Common myeloid progenitor, CD34-positive (primary cell): ENCODE measurements at regions not wholly inside any gene's neighbourhood (a gene's known extent, or its start where the extent isn't known, plus 50 kb on each side); places are given as distances from the start of the nearest gene placed in this dataset.
"Not testable (repeated sequence)": the region's sequence is repeated elsewhere in the genome, so short reads cannot be mapped to it uniquely, and the experiment has no call there.

ENCODE experiments used
- CTCF ChIA-PET: fragments of 350-600 bp; sonication (Branson Sonifier 250); formaldehyde crosslinking; loops from one replicate; lab custom pipeline; 2021; ENCODE audit warnings: antibody characterized with exemption; lab: Charles Lee
- POLR2A ChIA-PET: fragments of 350-600 bp; sonication (Branson Sonifier 250); formaldehyde crosslinking; loops from one replicate; lab custom pipeline; 2021; ENCODE audit warnings: antibody characterized with exemption; lab: Charles Lee
- DNase-seq, 3 donors: peaks; one replicate each; pipeline versions ENCODE4 v3.0.0 to v3.0.0-alpha.2; 2013
- H3K27ac ChIP-seq, 2 experiments: 1 replicate in 1 of 2; 2 replicates in 1 of 2; pipeline ENCODE4 v1.7.0; 2013; ENCODE audit warnings: inconsistent platforms in 2 of 2, low read length in 2 of 2, mild to moderate bottlenecking in 2 of 2, low read depth in 1 of 2, moderate library complexity in 1 of 2; ENCODE audit not compliant: severe bottlenecking in 2 of 2, insufficient read depth in 1 of 2, poor library complexity in 1 of 2
- H3K27me3 ChIP-seq, 5 experiments: replicated peaks in 2 of 5; 1 replicate in 3 of 5; 2 replicates in 2 of 5; pipeline versions ENCODE4 v1.6.1 to v1.7.0; 2013; ENCODE audit warnings: low read length in 4 of 5, mild to moderate bottlenecking in 2 of 5, moderate library complexity in 2 of 5, inconsistent platforms in 1 of 5; ENCODE audit not compliant: insufficient read depth in 5 of 5, control insufficient read depth in 4 of 5
- H3K36me3 ChIP-seq, 4 experiments: 1 replicate in 2 of 4; 2 replicates in 2 of 4; pipeline versions ENCODE4 v1.6.1 to v1.7.0; 2013; ENCODE audit warnings: low read length in 3 of 4, control low read depth in 1 of 4, mild to moderate bottlenecking in 1 of 4; ENCODE audit not compliant: control insufficient read depth in 4 of 4, insufficient read depth in 4 of 4
- H3K4me1 ChIP-seq, 4 experiments: 1 replicate in 3 of 4; 2 replicates in 1 of 4; pipeline versions ENCODE4 v1.6.1 to v1.7.1; 2013; ENCODE audit warnings: low read length in 3 of 4, mild to moderate bottlenecking in 3 of 4, control low read depth in 1 of 4, inconsistent platforms in 1 of 4, moderate library complexity in 1 of 4; ENCODE audit not compliant: control insufficient read depth in 4 of 4, insufficient read depth in 4 of 4; ENCODE audit errors: control extremely low read depth in 1 of 4
- H3K4me3 ChIP-seq, 7 experiments: 1 replicate in 4 of 7; 2 replicates in 3 of 7; pipeline versions ENCODE4 v1.5.1 to v1.7.0; 2013; ENCODE audit warnings: mild to moderate bottlenecking in 7 of 7, low read length in 6 of 7, moderate library complexity in 6 of 7, inconsistent platforms in 2 of 7, low read depth in 2 of 7, control low read depth in 1 of 7; ENCODE audit not compliant: insufficient read depth in 4 of 7, control insufficient read depth in 1 of 7; ENCODE audit errors: extremely low read depth in 1 of 7
- H3K9me3 ChIP-seq, 5 experiments: 1 replicate in 4 of 5; 2 replicates in 1 of 5; pipeline versions ENCODE4 v1.6.1 to v1.7.1; 2013; ENCODE audit warnings: low read length in 4 of 5, mild to moderate bottlenecking in 2 of 5, inconsistent platforms in 1 of 5, low read depth in 1 of 5, moderate library complexity in 1 of 5; ENCODE audit not compliant: control insufficient read depth in 4 of 5, insufficient read depth in 2 of 5; ENCODE audit errors: control extremely low read depth in 1 of 5
- WGBS: methylation state at CpG from one replicate; pipeline ENCODE4 v1.1.5; 2013; ENCODE audit not compliant: insufficient coverage; 5-methylcytosine and 5-hydroxymethylcytosine counted together

DNA sequence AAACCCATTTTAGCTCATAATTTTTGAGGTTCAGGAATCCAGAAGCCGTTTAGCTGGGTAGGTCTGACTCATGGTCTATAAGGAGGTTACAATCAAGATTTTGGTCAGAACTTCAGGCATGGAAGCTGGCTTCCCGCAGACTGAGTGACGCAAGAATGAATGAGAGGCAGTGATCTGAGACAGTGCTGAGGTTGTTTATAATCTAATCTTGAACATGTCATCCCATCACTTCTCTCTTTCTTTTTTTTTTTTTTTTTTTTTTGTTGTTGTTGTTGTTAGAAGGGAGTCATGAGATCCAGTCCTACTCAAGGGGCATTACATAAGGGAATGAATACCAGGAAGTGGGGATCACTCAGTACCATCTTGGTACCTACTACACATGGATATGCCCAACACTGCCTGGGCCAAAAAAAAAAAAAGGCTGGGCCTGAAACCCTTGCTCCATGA lies 217.4 kb downstream of the DLEU7 start:
- H3K9me3 ChIP-seq, result no peaks in the 10 kb centered on the region
- POLR2A ChIA-PET, result no interaction called here
- no peaks in the 10 kb centered on the region for H3K27me3 ChIP-seq
- no peak overlapping the region for H3K4me3 ChIP-seq
- H3K4me1 ChIP-seq, result no peaks in the 10 kb centered on the region
- WGBS, result 100% methylated on average over 1 of the region's 3 CpGs
- no peak overlapping the region for H3K27ac ChIP-seq
- CTCF ChIA-PET, result interaction anchor here (0.6 kb wide), 1 partner anchor 157 kb away, joined by 3 read pairs; no protein-coding TSS in a partner anchor
- DNase-seq, result peak in 2 of 3 donors; percentile 18 to 32
- H3K36me3 ChIP-seq, result no peaks in the 10 kb centered on the region

DNA sequence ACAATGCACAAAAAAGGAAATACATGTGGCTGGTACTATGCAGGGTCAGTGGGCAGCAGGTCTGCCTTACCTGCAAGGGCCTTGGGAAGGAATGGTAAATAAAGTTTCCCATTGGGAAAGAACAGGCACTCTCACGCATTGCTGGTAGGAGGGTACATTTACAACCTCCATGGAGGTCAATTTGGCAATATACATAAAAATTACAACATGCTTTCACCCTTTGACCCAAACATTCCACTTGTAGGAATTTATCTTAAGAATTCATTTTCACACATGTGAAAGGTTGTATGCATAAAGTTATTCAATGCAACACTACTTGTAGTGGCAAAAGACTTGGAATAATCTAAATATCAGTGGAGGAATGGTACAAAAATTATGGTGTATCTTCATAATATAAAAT lies 216.4 kb downstream of the DLEU7 start:
- POLR2A ChIA-PET, result no interaction called here
- WGBS, result 100% methylated on average over 1 of the region's 1 CpG

DNA sequence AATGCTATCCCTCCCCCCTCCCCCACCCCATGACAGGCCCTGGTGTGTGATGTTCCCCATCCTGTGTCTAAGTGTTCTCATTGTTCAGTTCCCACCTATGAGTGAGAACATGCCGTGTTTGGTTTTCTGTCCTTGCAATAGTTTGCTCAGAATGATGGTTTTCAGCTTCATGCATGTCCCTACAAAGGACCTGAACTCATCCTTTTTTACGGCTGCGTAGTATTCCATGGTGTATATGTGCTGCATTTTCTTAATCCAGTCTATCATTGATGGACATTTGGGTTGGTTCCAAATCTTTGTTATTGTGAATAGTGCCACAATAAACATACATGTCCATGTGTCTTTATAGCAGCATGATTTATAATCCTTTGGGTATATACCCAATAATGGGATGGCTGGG lies 215.0 kb downstream of the DLEU7 start:
- DNase-seq, CTCF ChIA-PET, H3K36me3 ChIP-seq, H3K27me3 ChIP-seq, H3K4me1 ChIP-seq, H3K27ac ChIP-seq, H3K4me3 ChIP-seq, H3K9me3 ChIP-seq, POLR2A ChIA-PET: not testable (repeated sequence)
- WGBS, result 86% methylated on average over 1 of the region's 3 CpGs

More for the DNA sequence above, 216.4 kb downstream of the DLEU7 start:
- H3K36me3 ChIP-seq, result no peaks in the 10 kb centered on the region
- DNase-seq, result no peak
- CTCF ChIA-PET, result no interaction called here
- H3K27ac ChIP-seq, result no peak overlapping the region
- no peak overlapping the region for H3K4me3 ChIP-seq
- no peaks in the 10 kb centered on the region for H3K27me3 ChIP-seq
- no peaks in the 10 kb centered on the region for H3K9me3 ChIP-seq
- H3K4me1 ChIP-seq, result no peaks in the 10 kb centered on the region

DNA sequence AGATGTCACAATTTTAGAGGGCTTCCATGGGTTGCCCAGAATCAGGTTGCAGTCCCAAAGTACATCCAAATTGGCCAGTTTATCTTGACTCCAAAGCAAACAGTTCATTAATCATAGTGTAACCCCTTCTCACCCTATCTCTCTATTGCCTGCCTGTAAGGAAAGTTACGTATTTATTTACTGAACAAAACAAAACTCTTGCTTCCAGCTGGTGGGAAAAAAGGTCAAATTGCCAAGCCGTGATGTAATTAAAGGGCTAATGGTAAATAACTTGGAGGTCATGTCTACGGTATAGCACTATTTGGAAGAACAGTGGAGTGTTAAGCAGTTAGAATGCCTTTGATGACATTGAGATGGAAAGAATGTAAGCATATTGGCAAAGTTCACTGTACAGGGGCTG lies 214.0 kb downstream of the DLEU7 start:
- Histone ChIP-seq H3K27me3 (no peaks in the 10 kb centered on the region), H3K4me3 (no peak overlapping the region), H3K27ac (no peak overlapping the region), H3K9me3 (no peaks in the 10 kb centered on the region), H3K4me1 (peaks cover 0 to under 1% (median 0%) of the 10 kb centered on the region in 4 experiments), H3K36me3 (no peaks in the 10 kb centered on the region)
- CTCF ChIA-PET, result no interaction called here
- 100% methylated on average over 2 of the region's 3 CpGs for WGBS
- no peak for DNase-seq
- POLR2A ChIA-PET, result interaction anchor here (0.5 kb wide), 1 partner anchor 33 kb away, joined by 3 read pairs; no protein-coding TSS in a partner anchor

DNA sequence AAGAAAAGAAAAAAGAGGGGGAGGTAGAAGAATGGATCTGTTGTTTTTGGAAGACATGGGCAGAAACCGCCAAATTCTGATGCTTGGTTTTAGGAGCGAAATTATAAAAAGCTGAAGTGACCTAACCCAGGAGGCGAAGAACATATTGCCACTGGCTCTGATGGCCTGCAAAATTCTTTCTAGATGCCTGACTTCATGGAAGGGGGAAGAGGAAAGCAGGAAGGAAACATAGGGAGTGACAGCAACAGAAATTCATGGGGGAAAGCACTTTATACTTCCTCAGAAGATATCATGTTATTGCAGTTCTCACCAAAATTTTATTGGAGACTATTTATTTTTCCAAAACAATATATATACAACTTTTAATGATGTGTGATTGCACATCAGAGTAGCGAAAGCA lies 213.5 kb downstream of the DLEU7 start:
- ChIA-PET POLR2A (interaction anchor here (0.5 kb wide), 1 partner anchor 33 kb away, joined by 3 read pairs; no protein-coding TSS in a partner anchor), CTCF (no interaction called here)

DNA sequence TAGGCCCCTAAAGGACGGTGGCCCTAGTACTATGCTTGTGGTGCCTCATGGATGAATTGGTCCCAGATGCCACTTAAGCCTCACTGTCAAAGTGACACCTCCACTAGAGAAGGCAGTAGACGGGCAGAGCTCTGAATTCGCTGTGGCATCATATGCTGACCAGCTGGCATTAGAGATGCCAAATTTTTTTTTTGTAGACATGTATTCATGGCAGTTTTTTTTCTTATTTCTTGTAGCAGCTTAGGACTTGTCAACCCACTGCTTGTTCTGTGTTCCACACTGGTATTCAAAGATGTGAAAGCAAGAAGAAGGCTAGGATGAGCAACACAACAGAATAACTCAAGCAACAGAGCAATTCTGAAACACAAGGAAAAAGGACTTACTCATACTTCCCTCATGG lies 212.5 kb downstream of the DLEU7 start:
- ChIA-PET POLR2A (no interaction called here), CTCF (no interaction called here)
- peaks cover 0 to 9% (median 0%) of the 10 kb centered on the region in 4 experiments for H3K4me1 ChIP-seq
- no peaks in the 10 kb centered on the region for H3K36me3 ChIP-seq
- no peak overlapping the region for H3K4me3 ChIP-seq
- DNase-seq, result no peak
- WGBS, result no CpG with 5 or more reads among the region's 3 CpGs
- H3K27me3 ChIP-seq, result no peaks in the 10 kb centered on the region
- H3K9me3 ChIP-seq, result no peaks in the 10 kb centered on the region
- no peak overlapping the region for H3K27ac ChIP-seq

More for the DNA sequence above, 213.5 kb downstream of the DLEU7 start:
- no peaks in the 10 kb centered on the region for H3K36me3 ChIP-seq
- 96% methylated on average over 4 of the region's 4 CpGs for WGBS
- H3K4me1 ChIP-seq, result peaks cover 0 to 5% (median 0%) of the 10 kb centered on the region in 4 experiments
- H3K4me3 ChIP-seq, result no peak overlapping the region
- DNase-seq, result no peak
- no peak overlapping the region for H3K27ac ChIP-seq
- H3K9me3 ChIP-seq, result no peaks in the 10 kb centered on the region
- no peaks in the 10 kb centered on the region for H3K27me3 ChIP-seq

DNA sequence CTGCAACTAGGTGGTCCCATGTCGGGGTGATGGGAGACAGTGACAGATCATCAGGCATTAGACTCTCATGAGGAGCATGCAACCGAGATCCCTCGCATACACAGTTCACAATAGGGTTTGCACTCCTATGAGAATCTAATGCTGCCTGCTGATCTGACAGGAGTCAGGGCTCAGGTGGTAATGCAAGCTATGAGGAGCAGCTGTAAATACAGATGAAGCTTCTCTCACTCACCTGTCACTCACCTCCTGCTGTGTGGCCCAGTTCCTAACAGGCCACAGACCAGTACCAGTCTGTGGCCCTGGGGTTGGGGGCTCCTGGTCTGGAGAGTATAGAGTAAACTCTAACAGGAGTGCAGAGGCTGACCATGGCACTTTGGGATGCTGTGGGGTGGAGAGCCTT lies 209.2 kb downstream of the DLEU7 start:
- no peak overlapping the region for H3K4me3 ChIP-seq
- H3K9me3 ChIP-seq, result no peaks in the 10 kb centered on the region
- CTCF ChIA-PET, result interaction anchor here (1.2 kb wide), 1 partner anchor 21 kb away, joined by 3 read pairs; no protein-coding TSS in a partner anchor
- 97% methylated on average over 3 of the region's 3 CpGs for WGBS
- POLR2A ChIA-PET, result no interaction called here
- peaks cover 0 to 9% (median 0%) of the 10 kb centered on the region in 4 experiments for H3K4me1 ChIP-seq
- no peak for DNase-seq
- H3K36me3 ChIP-seq, result no peaks in the 10 kb centered on the region
- H3K27me3 ChIP-seq, result no peaks in the 10 kb centered on the region
- no peak overlapping the region for H3K27ac ChIP-seq
